ENCODE measurements at regions not wholly inside any gene's neighbourhood (a gene's known extent, or its start where the extent isn't known, plus 50 kb on each side); places are given as distances from the start of the nearest gene placed in this dataset.

DNA sequence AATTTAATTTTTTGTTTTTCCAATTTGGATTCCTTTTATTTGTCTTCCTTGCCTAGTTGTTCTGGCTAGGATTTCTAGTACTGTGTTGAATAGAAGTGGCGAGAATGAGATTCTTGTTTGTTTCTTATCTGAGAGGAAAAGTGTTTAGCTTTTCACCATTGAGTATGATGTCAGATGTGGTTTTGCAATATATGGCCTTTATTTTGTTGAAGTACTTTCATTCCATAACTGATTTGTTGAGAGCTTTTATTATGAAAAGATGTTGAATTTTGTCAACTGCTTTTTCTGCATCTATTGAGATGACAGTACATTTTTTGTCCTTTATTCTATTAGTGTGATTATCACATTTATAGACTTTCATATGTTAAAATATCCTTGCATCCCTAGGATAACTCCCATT lies 462.0 kb downstream of the CCDC91 start:
- in situ Hi-C loops (cut with HindIII; ENCODE audit: low pct_unique_long_range_greater_than_20kb, low sequenced_read_pairs): no loop called here
- DNase-seq (ENCODE audit: low read depth): no peak

DNA sequence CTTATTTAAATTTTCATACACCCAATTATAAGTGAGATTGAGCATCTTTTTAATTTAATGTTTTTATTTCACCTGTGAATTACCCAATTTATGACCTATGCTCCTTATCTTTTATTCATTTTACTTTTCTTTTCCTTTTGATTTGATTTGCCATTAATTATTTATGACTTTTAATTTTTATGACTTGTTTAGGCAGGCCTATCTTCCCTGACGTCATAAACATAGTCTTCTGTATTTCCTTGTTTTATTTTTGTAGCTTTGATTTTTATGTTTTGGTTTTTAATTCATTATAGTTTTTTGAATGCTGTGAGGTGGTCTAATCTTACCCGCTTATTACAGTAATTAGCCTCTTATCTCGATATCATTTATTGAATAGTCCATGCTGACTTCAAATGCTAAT lies 467.1 kb upstream of the FAR2 start:
- in situ Hi-C loops (cut with HindIII; ENCODE audit: low pct_unique_long_range_greater_than_20kb, low sequenced_read_pairs): no loop called here
- DNase-seq (ENCODE audit: low read depth): no peak

- no peak for DNase-seq (ENCODE audit: low read depth)
These were observed 465.7 kb upstream of the FAR2 start for GRCh38 chr12:28683366-28683765.

DNA sequence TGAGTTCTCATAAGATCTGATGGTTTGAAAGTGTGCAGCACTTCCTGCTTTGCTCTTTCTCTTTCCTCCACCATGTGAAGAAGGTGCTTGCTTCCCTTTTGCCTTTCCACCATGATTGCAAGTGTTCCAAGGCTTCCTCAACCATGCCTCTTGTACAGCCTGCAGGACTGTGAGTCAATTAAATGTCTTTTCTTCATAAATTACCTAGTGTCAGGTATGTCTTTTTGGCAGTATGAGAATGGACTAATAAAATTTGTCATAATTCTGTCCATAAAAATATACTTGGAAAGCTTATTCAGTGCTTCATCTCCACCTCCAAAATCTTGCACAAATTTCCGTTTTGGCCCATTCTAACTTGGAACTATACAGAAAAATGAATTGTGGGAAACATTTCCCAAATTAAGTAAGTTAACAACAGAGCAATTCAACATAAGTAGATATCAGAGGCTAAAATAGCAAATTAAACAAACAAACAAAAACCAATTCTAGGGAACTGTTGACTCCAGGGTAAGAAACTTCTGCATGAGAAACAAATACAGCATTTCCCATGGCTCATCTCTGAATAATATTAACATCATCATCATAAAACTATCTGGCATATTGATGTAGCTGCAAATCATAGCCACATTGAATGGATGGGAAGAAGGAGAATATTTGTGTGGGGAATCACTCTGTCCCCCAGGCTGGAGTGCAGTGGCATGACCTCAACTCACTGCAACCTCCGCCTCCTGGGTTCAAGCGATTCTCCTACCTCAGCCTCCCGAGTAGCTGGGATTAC lies 459.5 kb upstream of the FAR2 start:
- in situ Hi-C loops (cut with HindIII; ENCODE audit: low pct_unique_long_range_greater_than_20kb, low sequenced_read_pairs): no loop called here
- no peak for DNase-seq (ENCODE audit: low read depth)

More at GRCh38 chr12:28683366-28683765, 465.7 kb upstream of the FAR2 start:
- in situ Hi-C loops (cut with HindIII; ENCODE audit: low pct_unique_long_range_greater_than_20kb, low sequenced_read_pairs): no loop called here

DNA sequence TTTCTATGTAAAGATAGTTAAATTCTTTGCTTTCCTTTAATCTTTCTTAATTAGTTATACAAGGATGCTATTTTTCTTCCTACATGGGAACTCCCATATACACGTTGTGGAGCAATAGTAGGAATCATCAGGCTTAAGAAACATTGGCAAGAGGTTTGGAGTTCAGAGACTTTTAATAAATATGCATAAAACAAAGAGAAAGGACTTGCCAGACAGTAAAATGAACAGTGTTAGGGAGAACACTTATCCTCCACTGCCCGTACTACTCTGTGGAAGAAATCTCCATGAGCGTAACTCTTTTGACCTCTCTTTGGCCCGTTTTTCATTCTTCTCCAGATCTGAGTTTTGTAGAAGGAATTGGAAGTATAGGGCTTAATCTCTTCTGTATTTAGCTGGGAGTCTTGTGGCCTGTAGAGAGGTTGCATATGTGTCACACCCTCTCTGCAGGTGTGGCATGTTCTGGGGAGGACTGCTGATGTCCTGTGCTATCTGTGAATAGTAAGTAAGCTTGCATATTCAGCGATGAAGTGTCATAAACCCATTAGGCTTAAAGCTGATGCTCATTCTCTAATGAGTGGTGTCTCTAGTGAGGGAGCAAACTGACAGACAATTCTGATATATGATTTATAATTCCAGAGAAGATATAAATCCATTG lies 455.4 kb upstream of the FAR2 start:
- in situ Hi-C loops (cut with HindIII; ENCODE audit: low pct_unique_long_range_greater_than_20kb, low sequenced_read_pairs): no loop called here
- no peak for DNase-seq (ENCODE audit: low read depth)

- in situ Hi-C loops (cut with HindIII; ENCODE audit: low pct_unique_long_range_greater_than_20kb, low sequenced_read_pairs): no loop called here
- DNase-seq (ENCODE audit: low read depth): no peak
These were observed 450.5 kb upstream of the FAR2 start for GRCh38 chr12:28698553-28698952.

GRCh38 chr12:28699029-28699428 lies 450.0 kb upstream of the FAR2 start:
- no peak for DNase-seq (ENCODE audit: low read depth)
- in situ Hi-C loops (cut with HindIII; ENCODE audit: low pct_unique_long_range_greater_than_20kb, low sequenced_read_pairs): no loop called here

DNA sequence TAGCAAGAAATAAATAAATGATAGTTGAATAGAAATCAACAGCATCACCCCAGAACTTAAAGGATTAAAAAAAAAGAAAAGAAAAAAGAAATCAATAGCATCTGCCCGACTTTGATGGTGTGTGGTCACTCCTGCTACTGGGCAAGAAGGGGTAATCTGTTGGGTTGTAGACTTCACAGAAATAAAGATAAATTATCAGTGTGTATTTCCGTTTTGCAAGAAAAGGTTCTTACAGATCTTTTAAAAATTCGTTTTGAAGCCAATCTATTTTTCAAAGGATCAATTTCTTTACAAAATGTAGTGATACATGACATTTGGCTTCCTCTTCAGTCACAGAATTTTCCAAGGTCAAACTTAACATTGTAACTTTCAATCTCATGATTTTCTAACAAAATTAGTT lies 448.9 kb upstream of the FAR2 start:
- in situ Hi-C loops (cut with HindIII; ENCODE audit: low pct_unique_long_range_greater_than_20kb, low sequenced_read_pairs): no loop called here
- DNase-seq (ENCODE audit: low read depth): no peak

GRCh38 chr12:28704477-28705169 lies 444.5 kb upstream of the FAR2 start:
- in situ Hi-C loops (cut with HindIII; ENCODE audit: low pct_unique_long_range_greater_than_20kb, low sequenced_read_pairs): no loop called here
- DNase-seq (ENCODE audit: low read depth): no peak

DNA sequence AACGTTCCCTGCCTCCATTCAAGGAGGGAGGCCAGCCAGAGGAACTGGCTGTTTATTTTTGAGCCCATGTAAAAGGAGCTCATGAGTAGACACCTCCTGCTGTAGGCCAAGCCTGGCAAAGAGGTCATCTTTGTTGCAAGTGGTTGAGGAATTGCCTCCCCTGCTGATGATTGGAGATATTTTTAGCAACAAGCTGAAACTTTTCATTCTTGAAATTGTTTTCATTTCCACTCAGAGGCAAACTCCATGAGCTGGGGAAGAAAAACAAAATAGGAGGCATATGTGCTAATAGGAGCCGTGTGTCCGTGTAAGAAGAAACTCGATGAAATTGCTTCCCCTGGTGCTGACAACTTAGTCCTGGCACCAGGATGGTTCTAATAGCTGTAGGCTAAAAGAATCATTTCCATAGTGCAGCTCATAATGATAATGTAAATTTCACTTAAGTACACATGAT lies 440.1 kb upstream of the FAR2 start:
- no peak for DNase-seq (ENCODE audit: low read depth)
- in situ Hi-C loops (cut with HindIII; ENCODE audit: low pct_unique_long_range_greater_than_20kb, low sequenced_read_pairs): no loop called here

DNA sequence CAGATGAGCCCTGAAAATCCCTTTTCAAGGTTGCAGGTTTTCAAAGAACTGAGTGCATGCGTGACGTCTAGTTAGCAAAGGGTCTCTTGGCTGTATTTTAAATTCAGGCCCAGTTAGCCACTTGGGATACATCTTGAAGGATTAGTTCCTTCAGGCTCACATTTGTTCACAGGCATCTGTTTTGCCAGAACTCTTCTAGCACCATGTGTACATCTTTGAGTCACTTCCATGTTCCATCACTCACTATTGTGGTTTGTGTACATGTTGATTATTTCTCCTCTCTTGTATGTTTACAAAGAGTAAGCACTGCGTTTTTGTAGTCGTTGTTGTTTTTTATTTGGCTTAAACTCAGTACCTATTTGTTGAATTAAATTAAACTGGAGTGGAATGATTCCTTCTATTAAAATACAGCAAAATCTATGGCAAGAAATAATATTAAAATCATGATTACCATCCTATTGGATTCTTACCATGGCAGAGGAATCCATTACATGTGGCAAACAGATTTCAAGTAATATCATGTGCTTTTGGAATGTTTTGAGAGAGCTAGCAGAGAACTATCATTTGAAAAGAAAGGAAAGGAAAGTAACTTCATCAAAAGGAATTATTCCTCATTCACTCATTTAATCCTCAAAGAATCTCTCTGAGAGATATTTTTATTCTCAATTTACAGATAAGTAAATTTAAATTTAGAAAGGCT lies 438.9 kb upstream of the FAR2 start:
- DNase-seq (ENCODE audit: low read depth): no peak
- in situ Hi-C loops (cut with HindIII; ENCODE audit: low pct_unique_long_range_greater_than_20kb, low sequenced_read_pairs): no loop called here

DNA sequence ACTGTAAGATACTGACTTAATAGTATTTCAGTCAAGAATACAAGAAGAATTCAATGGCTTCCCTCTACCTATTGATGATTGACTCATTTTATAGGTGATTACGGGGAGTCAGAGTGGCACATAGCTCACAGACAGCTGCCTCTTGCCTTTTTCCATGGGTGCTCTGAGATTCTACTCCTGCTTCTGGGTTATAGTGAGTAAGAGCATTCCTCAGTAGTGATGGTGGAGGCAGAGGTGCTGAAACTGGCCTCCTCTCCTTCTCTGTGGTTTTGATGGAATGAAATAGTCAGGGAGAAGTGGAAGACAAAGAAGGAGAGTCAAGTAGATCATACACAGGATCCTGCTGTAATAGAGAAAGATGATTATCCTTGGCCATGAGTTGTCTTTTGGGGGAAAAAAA lies 438.2 kb upstream of the FAR2 start:
- in situ Hi-C loops (cut with HindIII; ENCODE audit: low pct_unique_long_range_greater_than_20kb, low sequenced_read_pairs): no loop called here

DNA sequence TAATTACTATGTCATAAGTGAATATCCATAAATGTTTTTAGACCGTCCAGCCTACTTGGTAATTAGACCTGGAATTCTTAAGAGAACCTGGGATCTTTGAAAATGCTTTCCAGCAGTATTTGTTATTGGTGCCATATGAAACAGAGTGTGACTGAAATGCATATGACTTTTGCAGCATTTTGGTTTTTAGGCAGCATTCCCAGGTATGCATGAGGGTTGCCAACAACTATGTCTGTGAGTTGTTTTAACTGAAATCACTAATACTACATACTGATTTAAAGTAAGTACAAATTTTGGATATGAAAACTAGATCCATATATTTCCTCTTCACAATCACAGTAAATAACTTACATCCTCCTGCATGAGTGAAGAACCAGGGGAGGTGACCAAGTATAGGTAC lies 437.7 kb upstream of the FAR2 start:
- no peak for DNase-seq (ENCODE audit: low read depth)
- in situ Hi-C loops (cut with HindIII; ENCODE audit: low pct_unique_long_range_greater_than_20kb, low sequenced_read_pairs): no loop called here

More for the DNA sequence above, 438.2 kb upstream of the FAR2 start:
- no peak for DNase-seq (ENCODE audit: low read depth)

DNA sequence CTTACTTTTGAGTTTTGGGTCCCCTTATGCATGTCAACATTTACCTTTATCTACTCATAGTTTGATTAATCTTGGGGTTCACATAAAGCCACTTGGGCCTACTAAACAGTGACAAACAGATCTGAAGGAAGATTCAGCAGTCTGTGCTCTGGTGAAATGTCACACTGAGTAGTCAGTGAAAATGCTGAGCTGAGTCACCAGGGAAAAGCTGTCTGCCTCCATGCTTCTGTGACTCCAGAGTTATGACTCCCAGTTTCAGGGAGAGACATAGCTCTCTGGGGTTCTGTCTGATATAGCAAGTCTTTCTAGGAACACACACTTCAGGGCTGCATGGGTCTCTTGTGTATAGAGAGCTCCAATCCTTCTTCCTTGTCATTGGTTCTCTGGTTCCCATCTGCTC lies 406.3 kb upstream of the FAR2 start:
- in situ Hi-C loops (cut with HindIII; ENCODE audit: low pct_unique_long_range_greater_than_20kb, low sequenced_read_pairs): no loop called here
- peak; percentile 60 for DNase-seq (ENCODE audit: low read depth)

- no peak for DNase-seq (ENCODE audit: low read depth)
- in situ Hi-C loops (cut with HindIII; ENCODE audit: low pct_unique_long_range_greater_than_20kb, low sequenced_read_pairs): no loop called here
These were observed 402.2 kb upstream of the FAR2 start for GRCh38 chr12:28746734-28747325.

- in situ Hi-C loops (cut with HindIII; ENCODE audit: low pct_unique_long_range_greater_than_20kb, low sequenced_read_pairs): no loop called here
- no peak for DNase-seq (ENCODE audit: low read depth)
These were observed 398.0 kb upstream of the FAR2 start for GRCh38 chr12:28750946-28751685.

DNA sequence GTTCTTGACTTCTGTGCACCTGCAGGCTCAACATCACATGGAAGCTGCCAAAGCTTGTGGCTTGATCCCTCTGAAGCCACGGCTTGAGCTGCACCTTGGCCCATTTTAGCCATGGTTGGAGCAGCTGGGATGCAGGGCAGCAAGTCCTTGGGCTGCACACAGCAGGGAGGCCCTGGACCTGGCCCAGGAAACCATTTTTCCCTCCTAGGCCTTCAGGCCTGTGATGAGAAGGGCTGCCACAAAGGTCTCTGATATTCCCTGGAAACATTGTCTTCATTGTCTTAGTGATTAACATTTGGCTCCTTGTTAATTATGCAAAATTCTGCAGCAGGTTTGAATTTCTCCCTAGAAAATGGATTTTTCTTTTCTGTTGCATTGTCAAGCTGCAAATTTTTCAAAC lies 394.1 kb upstream of the FAR2 start:
- in situ Hi-C loops (cut with HindIII; ENCODE audit: low pct_unique_long_range_greater_than_20kb, low sequenced_read_pairs): no loop called here
- no peak for DNase-seq (ENCODE audit: low read depth)

GRCh38 chr12:28759333-28759732 lies 389.7 kb upstream of the FAR2 start:
- in situ Hi-C loops (cut with HindIII; ENCODE audit: low pct_unique_long_range_greater_than_20kb, low sequenced_read_pairs): no loop called here
- peak; percentile 56 for DNase-seq (ENCODE audit: low read depth)
